KMS-11 (cell line): ENCODE measurements at regions not wholly inside any gene's neighbourhood (a gene's known extent, or its start where the extent isn't known, plus 50 kb on each side); places are given as distances from the start of the nearest gene placed in this dataset.

Experiments
- H2AFZ ChIP-seq: fragments of 200-600 bp; sonication (generic); 2 replicates; pipeline ENCODE4 v1.6.1; 2016; ENCODE audit warnings: antibody characterized with exemption, mixed run types, low read depth
- H3K27ac ChIP-seq: fragments of 200-600 bp; sonication (generic); 2 replicates; pipeline ENCODE4 v1.6.1; 2016; ENCODE audit warnings: mild to moderate bottlenecking, mixed run types
- H3K27me3 ChIP-seq: fragments of 200-600 bp; sonication (generic); 2 replicates; pipeline ENCODE4 v1.6.1; 2017; ENCODE audit warnings: mild to moderate bottlenecking, low read depth, mixed run types, moderate library complexity; ENCODE audit not compliant: insufficient read depth
- H3K36me3 ChIP-seq: fragments of 200-600 bp; sonication (generic); 2 replicates; pipeline ENCODE4 v1.6.1; 2017; ENCODE audit warnings: mild to moderate bottlenecking, mixed run types; ENCODE audit not compliant: insufficient read depth
- H3K4me1 ChIP-seq: fragments of 200-600 bp; sonication (generic); 2 replicates; pipeline ENCODE4 v1.6.1; 2016; ENCODE audit warnings: mild to moderate bottlenecking, low read depth, mixed run types; ENCODE audit not compliant: poor library complexity, severe bottlenecking
- H3K4me2 ChIP-seq: fragments of 200-600 bp; sonication (generic); 2 replicates; pipeline ENCODE4 v1.7.0; 2016; ENCODE audit warnings: mild to moderate bottlenecking, mixed run types
- H3K4me3 ChIP-seq: fragments of 200-600 bp; sonication (generic); IDR thresholded peaks from 2 replicates; pipeline ENCODE4 v1.6.1; 2017; ENCODE audit warnings: low read depth, low read length, mixed read lengths; ENCODE audit not compliant: insufficient read depth
- H3K79me2 ChIP-seq: fragments of 200-600 bp; sonication (generic); 2 replicates; pipeline ENCODE4 v1.6.1; 2016; ENCODE audit warnings: low read depth, mixed run types; ENCODE audit not compliant: insufficient read depth
- H3K9ac ChIP-seq: fragments of 200-600 bp; sonication (generic); 2 replicates; pipeline ENCODE4 v1.6.1; 2016; ENCODE audit warnings: mild to moderate bottlenecking, mixed run types
- H4K20me1 ChIP-seq: fragments of 200-600 bp; sonication (generic); 2 replicates; pipeline ENCODE4 v1.6.1; 2016; ENCODE audit warnings: mild to moderate bottlenecking, mixed run types; ENCODE audit not compliant: insufficient read depth
- TF ChIP-seq, protein P1 (sequence below): fragments of 200-600 bp; sonication (generic); conservative IDR thresholded peaks from 2 replicates; pipeline ENCODE4 v1.6.1; 2017; ENCODE audit warnings: low read depth, mild to moderate bottlenecking, antibody characterized with exemption, low read length, moderate library complexity, mixed read lengths

DNA sequence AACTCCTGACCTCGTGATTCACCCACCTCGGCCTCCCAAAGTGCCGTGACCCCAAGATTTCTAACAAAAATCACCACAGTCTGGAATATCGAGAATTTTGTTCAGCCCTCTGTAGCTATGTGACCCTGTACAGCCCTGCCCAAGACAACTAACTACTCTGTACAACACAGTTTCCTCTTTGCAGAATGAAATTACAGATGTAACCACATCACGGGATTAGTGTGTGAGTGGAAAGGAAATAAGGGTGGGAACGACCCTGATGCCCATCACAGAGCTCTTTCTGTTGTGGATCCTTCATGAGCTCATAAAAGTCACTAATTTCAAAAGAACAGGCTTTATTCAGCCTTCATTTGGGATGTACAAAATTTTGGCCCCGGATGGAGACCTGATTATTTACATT is 50.5 kb upstream of the KRR1 start:
- no peaks in the 10 kb centered on the region for H3K79me2 ChIP-seq

More for the DNA sequence above, 50.5 kb upstream of the KRR1 start:
- Histone ChIP-seq H3K36me3 (no peaks in the 10 kb centered on the region), H3K27ac (no peak overlapping the region), H3K9ac (no peak overlapping the region), H3K4me3 (no peak overlapping the region), H3K4me2 (no peak overlapping the region), H4K20me1 (no peaks in the 10 kb centered on the region), H3K27me3 (no peaks in the 10 kb centered on the region), H3K4me1 (no peaks in the 10 kb centered on the region), H2AFZ (no peak overlapping the region)
- TF ChIP-seq, protein P1, sequence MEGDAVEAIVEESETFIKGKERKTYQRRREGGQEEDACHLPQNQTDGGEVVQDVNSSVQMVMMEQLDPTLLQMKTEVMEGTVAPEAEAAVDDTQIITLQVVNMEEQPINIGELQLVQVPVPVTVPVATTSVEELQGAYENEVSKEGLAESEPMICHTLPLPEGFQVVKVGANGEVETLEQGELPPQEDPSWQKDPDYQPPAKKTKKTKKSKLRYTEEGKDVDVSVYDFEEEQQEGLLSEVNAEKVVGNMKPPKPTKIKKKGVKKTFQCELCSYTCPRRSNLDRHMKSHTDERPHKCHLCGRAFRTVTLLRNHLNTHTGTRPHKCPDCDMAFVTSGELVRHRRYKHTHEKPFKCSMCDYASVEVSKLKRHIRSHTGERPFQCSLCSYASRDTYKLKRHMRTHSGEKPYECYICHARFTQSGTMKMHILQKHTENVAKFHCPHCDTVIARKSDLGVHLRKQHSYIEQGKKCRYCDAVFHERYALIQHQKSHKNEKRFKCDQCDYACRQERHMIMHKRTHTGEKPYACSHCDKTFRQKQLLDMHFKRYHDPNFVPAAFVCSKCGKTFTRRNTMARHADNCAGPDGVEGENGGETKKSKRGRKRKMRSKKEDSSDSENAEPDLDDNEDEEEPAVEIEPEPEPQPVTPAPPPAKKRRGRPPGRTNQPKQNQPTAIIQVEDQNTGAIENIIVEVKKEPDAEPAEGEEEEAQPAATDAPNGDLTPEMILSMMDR = no peak
